GM18519 (cell line): ENCODE measurements at regions not wholly inside any gene's neighbourhood (a gene's known extent, or its start where the extent isn't known, plus 50 kb on each side); places are given as distances from the start of the nearest gene placed in this dataset.

Experiments
- ATAC-seq: cut with Tn5 transposase; IDR thresholded peaks from one replicate; pipeline ENCODE4 v1.9.1; 2021; ENCODE audit warnings: mild to moderate bottlenecking, moderate library complexity; ENCODE audit not compliant: unreplicated experiment, low FRiP score

GRCh38 chr6:11332463-11332862 is 100.0 kb upstream of the NEDD9 start:
- no peak for ATAC-seq

GRCh38 chr6:11331111-11331510 is 98.6 kb upstream of the NEDD9 start:
- no peak for ATAC-seq

GRCh38 chr6:11330413-11330760 is 97.9 kb upstream of the NEDD9 start:
- ATAC-seq = no peak

- no peak for ATAC-seq
Observed at GRCh38 chr6:11329726-11330412, 97.4 kb upstream of the NEDD9 start.

- ATAC-seq = no peak
Observed at GRCh38 chr6:11328613-11329247, 96.3 kb upstream of the NEDD9 start.

- ATAC-seq = no peak
Observed at GRCh38 chr6:11327961-11328360, 95.5 kb upstream of the NEDD9 start.

GRCh38 chr6:11326116-11326515 is 93.6 kb upstream of the NEDD9 start:
- no peak for ATAC-seq

GRCh38 chr6:11324453-11325015 is 92.1 kb upstream of the NEDD9 start:
- ATAC-seq = peak; percentile 80

GRCh38 chr6:11323666-11324452 is 91.4 kb upstream of the NEDD9 start:
- no peak for ATAC-seq

- ATAC-seq = no peak
Observed at GRCh38 chr6:11322252-11322885, 89.9 kb upstream of the NEDD9 start.

GRCh38 chr6:11320914-11321597 is 88.6 kb upstream of the NEDD9 start:
- no peak for ATAC-seq

- no peak for ATAC-seq
Observed at GRCh38 chr6:11318835-11319813, 86.7 kb upstream of the NEDD9 start.

- no peak for ATAC-seq
Observed at GRCh38 chr6:11317885-11318771, 85.7 kb upstream of the NEDD9 start.

- ATAC-seq = no peak
Observed at GRCh38 chr6:11315743-11316437, 83.4 kb upstream of the NEDD9 start.

GRCh38 chr6:11313207-11313606 is 80.7 kb upstream of the NEDD9 start:
- ATAC-seq = no peak

GRCh38 chr6:11311970-11312369 is 79.5 kb upstream of the NEDD9 start:
- ATAC-seq = no peak

- no peak for ATAC-seq
Observed at GRCh38 chr6:11309947-11310665, 77.6 kb upstream of the NEDD9 start.
